GM23338 (cell line): ENCODE measurements at regions not wholly inside any gene's neighbourhood (a gene's known extent, or its start where the extent isn't known, plus 50 kb on each side); places are given as distances from the start of the nearest gene placed in this dataset.

Experiments
- ATAC-seq: fragments of 200-7000 bp; cut with Tn5 transposase; 3 replicates; pipeline ENCODE4 v1.9.1; 2020
- DNase-seq: peaks from one replicate; pipeline ENCODE4 v3.0.0-alpha.2; 2015; ENCODE audit warnings: low spot score
- H2AFZ ChIP-seq: fragments of 200-600 bp; sonication (generic); 2 replicates; pipeline ENCODE4 v1.8.0; 2016; ENCODE audit warnings: antibody characterized with exemption, mild to moderate bottlenecking, moderate library complexity
- H3F3A ChIP-seq: fragments of 200-600 bp; sonication (generic); replicated peaks from 2 replicates; pipeline ENCODE4 v1.8.0; 2017; ENCODE audit warnings: antibody characterized with exemption, mixed run types, low read depth
- H3K27ac ChIP-seq: fragments of 200-600 bp; sonication (generic); 2 replicates; pipeline ENCODE4 v1.6.1; 2016; ENCODE audit warnings: low read depth
- H3K27me3 ChIP-seq: fragments of 200-600 bp; sonication (generic); 2 replicates; pipeline ENCODE4 v1.8.0; 2016; ENCODE audit warnings: mild to moderate bottlenecking, mixed run types, moderate library complexity; ENCODE audit not compliant: insufficient read depth
- H3K36me3 ChIP-seq: fragments of 200-600 bp; sonication (generic); 2 replicates; pipeline ENCODE4 v1.8.0; 2016; ENCODE audit warnings: mild to moderate bottlenecking; ENCODE audit not compliant: insufficient read depth
- H3K4me1 ChIP-seq: fragments of 200-600 bp; sonication (generic); 2 replicates; pipeline ENCODE4 v1.8.0; 2016; ENCODE audit warnings: mild to moderate bottlenecking, moderate library complexity; ENCODE audit not compliant: insufficient read depth
- H3K4me2 ChIP-seq: fragments of 200-600 bp; sonication (generic); 2 replicates; pipeline ENCODE4 v1.7.1; 2017; ENCODE audit warnings: mixed run types
- H3K4me3 ChIP-seq: fragments of 200-600 bp; sonication (generic); 2 replicates; pipeline ENCODE4 v1.6.1; 2016; ENCODE audit warnings: mixed run types
- H3K79me2 ChIP-seq: fragments of 200-600 bp; sonication (generic); replicated peaks from 2 replicates; pipeline ENCODE4 v1.8.0; 2017; ENCODE audit warnings: mild to moderate bottlenecking; ENCODE audit not compliant: insufficient read depth
- H3K9me2 ChIP-seq: fragments of 200-600 bp; sonication (generic); 2 replicates; pipeline ENCODE4 v1.8.0; 2017; ENCODE audit not compliant: insufficient read depth
- H4K20me1 ChIP-seq: fragments of 200-600 bp; sonication (generic); replicated peaks from 2 replicates; pipeline ENCODE4 v1.8.0; 2017; ENCODE audit warnings: mild to moderate bottlenecking; ENCODE audit not compliant: insufficient read depth
- H3K27ac Mint-ChIP-seq: 2 replicates; pipeline ENCODE4 v1.8.0; 2020; ENCODE audit warnings: inconsistent platforms, mild to moderate bottlenecking, moderate library complexity, mixed read lengths
- H3K27me3 Mint-ChIP-seq: 3 replicates; pipeline ENCODE4 v1.8.0; 2022; ENCODE audit warnings: low read depth, mild to moderate bottlenecking, moderate library complexity, mixed read lengths, inconsistent platforms; ENCODE audit not compliant: insufficient read depth, poor library complexity
- H3K36me3 Mint-ChIP-seq: 3 replicates; pipeline ENCODE4 v1.8.0; 2021; ENCODE audit warnings: low read depth, mild to moderate bottlenecking, inconsistent platforms, moderate library complexity, mixed read lengths
- H3K4me1 Mint-ChIP-seq: 3 replicates; pipeline ENCODE4 v1.8.0; 2020; ENCODE audit warnings: mild to moderate bottlenecking, inconsistent platforms, mixed read lengths
- H3K4me3 Mint-ChIP-seq: 3 replicates; pipeline ENCODE4 v1.8.0; 2021; ENCODE audit warnings: moderate library complexity, mild to moderate bottlenecking, inconsistent platforms, mixed read lengths
- H3K9me3 Mint-ChIP-seq: 3 replicates; pipeline ENCODE4 v1.8.0; 2020; ENCODE audit warnings: moderate library complexity, mild to moderate bottlenecking, inconsistent platforms, mixed read lengths
- CTCF ChIP-seq, 2 experiments: fragments of 200-600 bp in 1 of 2; sonication (generic) in 1 of 2; conservative IDR thresholded peaks; 2 replicates each; pipeline versions ENCODE4 v1.5.1 to v1.6.1; 2016 to 2017; ENCODE audit warnings: antibody characterized with exemption in 2 of 2, low read depth in 2 of 2, mild to moderate bottlenecking in 2 of 2, moderate library complexity in 1 of 2
- ETS1 ChIP-seq: IDR thresholded peaks from 2 replicates; pipeline ENCODE4 v1.6.1; 2016; ENCODE audit warnings: antibody characterized with exemption
- NANOG ChIP-seq: IDR thresholded peaks from 2 replicates; pipeline ENCODE4 v1.6.1; 2016; ENCODE audit warnings: antibody characterized with exemption, borderline replicate concordance
- STAT1 ChIP-seq: IDR thresholded peaks from one replicate; pipeline ENCODE4 v1.6.1; 2016; ENCODE audit warnings: antibody characterized with exemption; ENCODE audit not compliant: unreplicated experiment
- ZNF331 ChIP-seq: fragments of 250-450 bp; sonication (Bioruptor Pico); IDR thresholded peaks from 2 replicates; pipeline ENCODE4 v1.5.0; 2020; ENCODE audit warnings: low read depth, mild to moderate bottlenecking, moderate library complexity

GRCh38 chr9:79145442-79145841, 426.3 kb upstream of the TLE4 start:
- Histone ChIP-seq H3F3A (no peaks in the 10 kb centered on the region), H3K4me3 (no peak overlapping the region), H3K79me2 (no peaks in the 10 kb centered on the region), H3K4me2 (no peak overlapping the region), H2AFZ (no peak overlapping the region), H3K27me3 (no peaks in the 10 kb centered on the region), H3K27ac (no peak overlapping the region), H3K9me2 (peaks cover 11% of the 10 kb centered on the region; the same call in 1 of the 2 replicates), H3K36me3 (no peaks in the 10 kb centered on the region), H4K20me1 (no peaks in the 10 kb centered on the region), H3K4me1 (no peaks in the 10 kb centered on the region)
- Mint-ChIP-seq H3K27ac (no peak overlapping the region), H3K27me3 (no peaks in the 10 kb centered on the region), H3K4me3 (no peak overlapping the region), H3K36me3 (no peaks in the 10 kb centered on the region), H3K9me3 (no peaks in the 10 kb centered on the region), H3K4me1 (no peaks in the 10 kb centered on the region)
- DNase-seq (no peak), ATAC-seq (no peak)
- TF ChIP-seq CTCF (conservative IDR thresholded peaks at IDR 0.05; ENCODE audit: low read depth in 2 of 2) (no peak), ETS1 (no peak), STAT1 (no peak), ZNF331 (CRISPR knock-in tag) (no peak), NANOG (no peak)

GRCh38 chr9:79149585-79149984, 422.2 kb upstream of the TLE4 start:
- no peaks in the 10 kb centered on the region for H3K36me3 ChIP-seq
- Mint-ChIP-seq H3K9me3 (no peaks in the 10 kb centered on the region), H3K27ac (no peak overlapping the region), H3K4me1 (no peaks in the 10 kb centered on the region; the same call in 2 of the 3 replicates), H3K36me3 (no peaks in the 10 kb centered on the region), H3K27me3 (no peaks in the 10 kb centered on the region), H3K4me3 (no peak overlapping the region)
- no peak overlapping the region for H3K4me3 ChIP-seq
- H3F3A ChIP-seq, result no peaks in the 10 kb centered on the region
- H3K4me2 ChIP-seq, result no peak overlapping the region
- ATAC-seq (no peak), DNase-seq (no peak)
- H3K27ac ChIP-seq, result no peak overlapping the region
- peaks cover 11% of the 10 kb centered on the region; the same call in 1 of the 2 replicates for H3K9me2 ChIP-seq
- no peaks in the 10 kb centered on the region for H4K20me1 ChIP-seq
- no peak overlapping the region for H2AFZ ChIP-seq
- H3K27me3 ChIP-seq, result no peaks in the 10 kb centered on the region
- TF ChIP-seq CTCF (conservative IDR thresholded peaks at IDR 0.05; ENCODE audit: low read depth in 2 of 2), result no peak
- no peaks in the 10 kb centered on the region for H3K4me1 ChIP-seq
- no peaks in the 10 kb centered on the region for H3K79me2 ChIP-seq
